Epithelial cell of proximal tubule (primary cell): ENCODE measurements at regions not wholly inside any gene's neighbourhood (a gene's known extent, or its start where the extent isn't known, plus 50 kb on each side); places are given as distances from the start of the nearest gene placed in this dataset.

Source experiments
- DNase-seq: peaks from one replicate; pipeline ENCODE4 v3.0.0-alpha.2; 2011; ENCODE audit warnings: low read depth
- H3K4me3 ChIP-seq: 2 replicates; pipeline ENCODE4 v1.5.1; 2011; ENCODE audit warnings: low read depth, mild to moderate bottlenecking, low read length
- TF ChIP-seq, protein P1 (sequence below): conservative IDR thresholded peaks from 2 replicates; pipeline ENCODE4 v1.5.1; 2012; ENCODE audit warnings: low read depth, mild to moderate bottlenecking, low read length

DNA sequence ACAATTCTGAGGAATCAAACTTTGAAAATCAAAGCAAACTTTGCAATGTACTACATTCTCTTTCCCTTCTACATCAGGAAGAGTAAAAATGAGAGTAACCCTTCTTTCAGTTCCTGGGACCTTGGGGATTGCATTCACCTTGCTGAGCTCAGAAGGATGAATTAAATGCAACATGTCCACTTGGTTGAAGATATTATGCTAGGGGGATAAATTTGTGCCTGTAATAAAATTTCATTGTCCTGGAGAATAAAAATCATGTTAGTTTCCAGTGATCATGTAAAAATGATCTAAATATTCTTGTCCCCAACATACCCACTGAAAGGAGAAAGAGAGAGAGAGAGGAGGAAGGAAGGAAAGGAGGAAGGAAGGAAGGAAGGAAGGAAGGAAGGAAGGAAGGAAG is 587.1 kb upstream of the NEGR1 start:
- no peak overlapping the region for H3K4me3 ChIP-seq
- no peak for DNase-seq
- TF ChIP-seq, protein P1, sequence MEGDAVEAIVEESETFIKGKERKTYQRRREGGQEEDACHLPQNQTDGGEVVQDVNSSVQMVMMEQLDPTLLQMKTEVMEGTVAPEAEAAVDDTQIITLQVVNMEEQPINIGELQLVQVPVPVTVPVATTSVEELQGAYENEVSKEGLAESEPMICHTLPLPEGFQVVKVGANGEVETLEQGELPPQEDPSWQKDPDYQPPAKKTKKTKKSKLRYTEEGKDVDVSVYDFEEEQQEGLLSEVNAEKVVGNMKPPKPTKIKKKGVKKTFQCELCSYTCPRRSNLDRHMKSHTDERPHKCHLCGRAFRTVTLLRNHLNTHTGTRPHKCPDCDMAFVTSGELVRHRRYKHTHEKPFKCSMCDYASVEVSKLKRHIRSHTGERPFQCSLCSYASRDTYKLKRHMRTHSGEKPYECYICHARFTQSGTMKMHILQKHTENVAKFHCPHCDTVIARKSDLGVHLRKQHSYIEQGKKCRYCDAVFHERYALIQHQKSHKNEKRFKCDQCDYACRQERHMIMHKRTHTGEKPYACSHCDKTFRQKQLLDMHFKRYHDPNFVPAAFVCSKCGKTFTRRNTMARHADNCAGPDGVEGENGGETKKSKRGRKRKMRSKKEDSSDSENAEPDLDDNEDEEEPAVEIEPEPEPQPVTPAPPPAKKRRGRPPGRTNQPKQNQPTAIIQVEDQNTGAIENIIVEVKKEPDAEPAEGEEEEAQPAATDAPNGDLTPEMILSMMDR, result no peak

DNA sequence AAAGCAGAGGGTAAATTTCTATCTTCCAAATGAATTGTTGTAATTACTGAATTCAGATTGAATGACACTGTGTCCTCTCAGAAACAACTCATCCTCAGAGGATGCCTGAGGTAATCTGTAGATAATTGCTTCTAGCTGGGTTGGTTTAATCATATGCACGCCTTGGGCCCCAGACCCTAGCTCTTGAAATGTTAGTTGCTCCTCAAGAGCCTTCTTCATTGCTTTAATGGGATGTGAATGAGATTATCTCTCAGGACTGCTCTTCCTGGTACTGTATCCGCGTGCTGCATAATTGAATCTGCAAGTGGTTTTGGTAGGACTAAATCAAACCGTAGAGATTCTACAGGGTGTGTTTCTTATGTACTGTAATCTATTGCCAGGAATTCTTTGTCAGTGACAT is 569.3 kb upstream of the NEGR1 start:
- TF ChIP-seq, protein P1, result no peak
- DNase-seq, result no peak
- H3K4me3 ChIP-seq, result no peak overlapping the region

DNA sequence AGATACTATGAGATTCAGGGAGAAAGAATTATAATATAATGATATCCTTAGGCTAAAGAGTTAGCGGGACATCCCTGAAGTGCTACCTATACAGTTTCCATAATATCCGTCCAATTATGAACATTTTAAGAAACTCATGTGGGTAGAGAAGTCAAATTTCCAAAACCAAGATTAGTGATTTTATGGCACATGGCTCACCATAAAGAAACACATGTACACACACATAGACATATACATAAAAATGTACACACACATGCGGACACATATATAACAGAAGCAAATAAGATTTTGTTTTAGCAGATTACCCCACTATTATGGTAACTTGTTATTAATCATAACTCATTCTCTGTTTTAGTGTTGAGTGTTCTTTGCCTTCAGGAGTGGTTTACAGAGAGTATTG is 566.7 kb upstream of the NEGR1 start:
- no peak overlapping the region for H3K4me3 ChIP-seq
- DNase-seq, result no peak

DNA sequence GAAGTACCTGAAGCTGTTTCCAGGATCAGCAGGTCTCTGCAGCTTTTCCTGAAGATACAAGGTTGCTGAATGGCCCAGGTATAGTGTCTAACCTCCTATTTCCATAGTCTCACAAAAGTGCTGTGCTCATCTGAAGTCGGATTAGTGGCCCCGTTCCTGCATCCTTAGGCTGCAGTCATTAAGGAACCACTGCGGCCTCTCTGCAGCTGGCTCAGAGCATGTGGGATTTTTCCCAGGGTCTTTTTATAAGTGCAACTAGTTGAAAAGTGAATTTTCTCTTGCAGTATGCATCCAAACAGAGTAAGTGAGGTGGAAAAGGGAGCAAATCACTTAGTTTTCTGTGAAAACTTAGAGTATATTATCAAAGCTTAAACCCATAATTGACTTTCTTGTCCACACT is 565.3 kb upstream of the NEGR1 start:
- no peak overlapping the region for H3K4me3 ChIP-seq
- no peak for DNase-seq
- TF ChIP-seq, protein P1, result no peak

More for the DNA sequence above, 566.7 kb upstream of the NEGR1 start:
- TF ChIP-seq, protein P1, result no peak

DNA sequence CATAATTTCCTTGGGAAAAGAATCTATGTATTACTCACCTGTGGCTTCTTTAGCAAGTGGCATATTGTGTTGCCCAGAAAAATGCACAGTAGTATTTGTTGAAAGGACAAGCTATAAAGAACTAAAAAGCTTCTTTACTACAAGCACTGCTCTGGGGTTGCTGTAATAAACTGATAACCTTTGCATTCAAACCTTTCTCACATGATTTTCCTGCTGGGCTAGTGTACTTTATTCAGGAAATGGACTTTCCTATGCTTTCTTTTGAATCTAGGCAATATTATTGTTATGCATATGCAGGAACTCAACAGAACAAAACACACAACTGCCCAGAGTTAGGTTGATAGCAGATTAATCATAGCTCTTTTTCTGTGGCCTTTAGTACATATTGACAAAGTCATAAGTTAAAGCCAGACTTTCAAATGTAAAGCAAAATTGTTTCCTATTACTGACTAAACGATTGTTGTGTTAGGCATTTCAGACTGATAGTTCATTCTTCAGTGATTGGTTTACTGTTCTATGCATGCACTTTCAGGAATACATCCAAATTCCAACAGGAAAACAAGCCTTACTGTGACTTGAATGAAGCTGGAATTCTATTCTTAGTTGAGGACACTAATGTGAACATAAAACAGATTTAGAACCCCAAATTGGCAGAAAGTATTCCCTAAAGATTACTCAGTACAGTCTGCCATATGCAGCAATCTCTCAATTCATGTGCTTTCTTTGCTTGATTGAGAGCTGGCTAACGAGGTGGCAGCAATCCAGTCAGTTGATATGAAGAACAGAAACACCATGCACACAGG is 564.3 kb upstream of the NEGR1 start:
- DNase-seq, result no peak
- H3K4me3 ChIP-seq, result no peak overlapping the region
- TF ChIP-seq, protein P1, result no peak

DNA sequence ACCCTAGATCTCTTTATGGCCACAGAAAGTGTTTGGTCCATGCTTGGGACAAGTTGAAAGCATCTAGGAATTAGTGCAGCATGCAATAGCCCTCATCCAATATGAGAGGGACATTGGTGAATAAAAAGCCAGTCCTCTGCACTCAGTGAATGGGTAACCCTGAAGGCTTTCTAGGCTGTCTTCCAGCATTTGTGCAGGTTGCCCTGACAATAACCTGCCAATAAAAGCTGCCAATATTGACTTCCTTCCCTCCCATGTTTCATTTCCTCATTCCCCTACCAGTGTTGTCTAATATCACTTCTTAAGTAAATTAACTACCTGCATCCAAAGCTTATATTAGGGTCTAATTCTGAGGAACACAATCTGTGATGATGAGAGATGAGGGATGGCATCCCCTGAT is 563.6 kb upstream of the NEGR1 start:
- TF ChIP-seq, protein P1, result no peak
- DNase-seq, result no peak

DNA sequence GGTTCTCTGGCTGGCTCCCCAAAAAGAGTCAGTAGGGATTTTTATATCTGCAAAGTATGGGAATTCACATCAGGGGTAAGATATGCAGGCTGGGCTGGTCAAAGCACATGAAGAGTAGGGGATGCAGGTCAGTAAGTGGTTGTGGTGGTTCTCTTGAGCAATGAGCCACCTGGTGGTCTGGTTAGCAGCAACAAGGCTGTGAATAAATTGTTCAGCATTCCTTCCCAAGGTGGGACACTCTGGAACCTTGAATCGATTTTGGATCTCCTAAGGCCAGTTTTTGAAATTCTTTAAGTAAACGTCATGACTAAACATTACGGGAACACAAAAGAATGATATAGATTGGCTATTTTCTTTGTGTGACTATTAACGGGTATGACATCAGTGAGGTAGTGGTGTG is 563.0 kb upstream of the NEGR1 start:
- DNase-seq, result no peak
- H3K4me3 ChIP-seq, result no peak overlapping the region
- TF ChIP-seq, protein P1, result peak; percentile 39

More for the DNA sequence above, 563.6 kb upstream of the NEGR1 start:
- H3K4me3 ChIP-seq, result no peak overlapping the region
